Caco-2 (cell line): ENCODE measurements at regions not wholly inside any gene's neighbourhood (a gene's known extent, or its start where the extent isn't known, plus 50 kb on each side); places are given as distances from the start of the nearest gene placed in this dataset.

Source experiments
- BruUV-seq: library from RNA; stranded (reverse); fragments of 400-500 nt; replicated peaks from 2 replicates; lab custom pipeline; 2021; lab: Mats Ljungman, UMichigan
- CTCF ChIA-PET: fragments of 300-600 bp; sonication (Branson Sonifier 250); formaldehyde crosslinking; loops from one replicate; lab custom pipeline; 2022; ENCODE audit warnings: antibody characterized with exemption; lab: Charles Lee
- POLR2A ChIA-PET: fragments of 300-600 bp; sonication (Branson Sonifier 250); formaldehyde crosslinking; loops from one replicate; lab custom pipeline; 2022; ENCODE audit warnings: antibody characterized with exemption; lab: Charles Lee
- DNase-seq, 2 experiments: peaks; one replicate each; pipeline versions ENCODE4 v3.0.0 to v3.0.0-alpha.2; 2020 to 2022
- H3K27me3 ChIP-seq: replicated peaks from 2 replicates; pipeline ENCODE4 v1.6.0; 2011; ENCODE audit warnings: low read length; ENCODE audit not compliant: control insufficient read depth, insufficient read depth
- H3K36me3 ChIP-seq: 2 replicates; pipeline ENCODE4 v1.5.1; 2011; ENCODE audit warnings: low read length; ENCODE audit not compliant: control insufficient read depth, insufficient read depth
- H3K4me1 ChIP-seq: fragments of 250-450 bp; sonication (Bioruptor Pico); 2 replicates; pipeline ENCODE4 v1.5.1; 2020; ENCODE audit warnings: mild to moderate bottlenecking
- H3K4me3 ChIP-seq: 2 replicates; pipeline ENCODE4 v1.5.1; 2011; ENCODE audit warnings: low read depth, mild to moderate bottlenecking, control low read depth, low read length
- H3K9me3 ChIP-seq: fragments of 250-450 bp; sonication (Bioruptor Pico); 2 replicates; pipeline ENCODE4 v1.5.1; 2020; ENCODE audit warnings: mild to moderate bottlenecking, moderate library complexity
- H3K27ac Mint-ChIP-seq: one replicate; pipeline ENCODE4 v1.8.0; 2022; ENCODE audit warnings: mixed read lengths; ENCODE audit not compliant: unreplicated experiment
- H3K27me3 Mint-ChIP-seq: one replicate; pipeline ENCODE4 v1.8.0; 2022; ENCODE audit warnings: mixed read lengths; ENCODE audit not compliant: insufficient read depth, unreplicated experiment
- H3K36me3 Mint-ChIP-seq: one replicate; pipeline ENCODE4 v1.8.0; 2022; ENCODE audit warnings: mild to moderate bottlenecking, mixed read lengths; ENCODE audit not compliant: insufficient read depth, unreplicated experiment
- H3K4me1 Mint-ChIP-seq: one replicate; pipeline ENCODE4 v1.8.0; 2022; ENCODE audit warnings: low read depth, mixed read lengths; ENCODE audit not compliant: unreplicated experiment
- H3K4me3 Mint-ChIP-seq: one replicate; pipeline ENCODE4 v1.8.0; 2022; ENCODE audit warnings: mild to moderate bottlenecking, moderate library complexity, mixed read lengths; ENCODE audit not compliant: unreplicated experiment
- H3K9me3 Mint-ChIP-seq: one replicate; pipeline ENCODE4 v1.8.0; 2022; ENCODE audit warnings: mixed read lengths; ENCODE audit not compliant: unreplicated experiment
- intact Hi-C: fragments of 100-400 bp; cut with micrococcal nuclease; formaldehyde crosslinking; loops from one replicate; pipeline ENCODE4 v1.10.0; 2022; ENCODE audit not compliant: unreplicated experiment
- TF ChIP-seq, protein P1 (sequence below), 2 experiments: fragments of 200-600 bp in 1 of 2; IDR thresholded peaks; 1 replicate in 1 of 2; 2 replicates in 1 of 2; pipeline versions ENCODE4 v1.5.1 to v1.8.0; 2011 to 2022; ENCODE audit warnings: antibody characterized with exemption in 1 of 2, control low read depth in 1 of 2, inconsistent platforms in 1 of 2, low read depth in 1 of 2, low read length in 1 of 2, mild to moderate bottlenecking in 1 of 2, moderate library complexity in 1 of 2; ENCODE audit not compliant: insufficient read depth in 1 of 2, severe bottlenecking in 1 of 2, unreplicated experiment in 1 of 2

DNA sequence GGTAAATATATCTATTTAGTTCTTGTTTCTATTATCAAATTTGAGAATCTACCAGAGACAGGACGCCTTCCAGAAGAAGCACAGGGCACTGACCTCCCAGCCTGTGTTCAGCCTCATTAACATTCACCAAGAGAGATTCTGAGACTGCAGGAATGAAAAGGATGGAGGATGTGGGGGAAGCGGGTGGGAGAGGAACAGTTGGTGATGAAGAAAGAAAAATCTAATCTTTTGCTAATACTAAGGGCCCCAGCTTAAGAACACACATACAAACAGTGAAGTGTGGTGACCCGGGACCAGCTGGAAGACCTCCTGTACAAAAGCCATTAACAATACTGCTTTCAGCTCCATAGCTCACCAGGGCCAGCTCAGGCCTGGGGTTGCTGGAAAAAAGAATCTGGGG is 160.5 kb downstream of the NUAK1 start:
- Mint-ChIP-seq H3K27me3 (no peaks in the 10 kb centered on the region), H3K36me3 (no peaks in the 10 kb centered on the region), H3K27ac (no peak overlapping the region), H3K4me1 (no peaks in the 10 kb centered on the region), H3K4me3 (no peak overlapping the region), H3K9me3 (peaks cover 9% of the 10 kb centered on the region)
- ChIA-PET POLR2A (no interaction called here), CTCF (no interaction called here)
- no peaks in the 10 kb centered on the region for H3K36me3 ChIP-seq
- no peaks in the 10 kb centered on the region for H3K9me3 ChIP-seq
- intact Hi-C loops: no loop called here
- DNase-seq: no peak
- no peaks in the 10 kb centered on the region for H3K4me1 ChIP-seq
- TF ChIP-seq, protein P1, sequence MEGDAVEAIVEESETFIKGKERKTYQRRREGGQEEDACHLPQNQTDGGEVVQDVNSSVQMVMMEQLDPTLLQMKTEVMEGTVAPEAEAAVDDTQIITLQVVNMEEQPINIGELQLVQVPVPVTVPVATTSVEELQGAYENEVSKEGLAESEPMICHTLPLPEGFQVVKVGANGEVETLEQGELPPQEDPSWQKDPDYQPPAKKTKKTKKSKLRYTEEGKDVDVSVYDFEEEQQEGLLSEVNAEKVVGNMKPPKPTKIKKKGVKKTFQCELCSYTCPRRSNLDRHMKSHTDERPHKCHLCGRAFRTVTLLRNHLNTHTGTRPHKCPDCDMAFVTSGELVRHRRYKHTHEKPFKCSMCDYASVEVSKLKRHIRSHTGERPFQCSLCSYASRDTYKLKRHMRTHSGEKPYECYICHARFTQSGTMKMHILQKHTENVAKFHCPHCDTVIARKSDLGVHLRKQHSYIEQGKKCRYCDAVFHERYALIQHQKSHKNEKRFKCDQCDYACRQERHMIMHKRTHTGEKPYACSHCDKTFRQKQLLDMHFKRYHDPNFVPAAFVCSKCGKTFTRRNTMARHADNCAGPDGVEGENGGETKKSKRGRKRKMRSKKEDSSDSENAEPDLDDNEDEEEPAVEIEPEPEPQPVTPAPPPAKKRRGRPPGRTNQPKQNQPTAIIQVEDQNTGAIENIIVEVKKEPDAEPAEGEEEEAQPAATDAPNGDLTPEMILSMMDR (IDR thresholded peaks at IDR 0.05; ENCODE audit: insufficient read depth in 1 of 2, low read depth in 1 of 2, low read length in 1 of 2, severe bottlenecking in 1 of 2, unreplicated experiment in 1 of 2): no peak
- no peaks in the 10 kb centered on the region; the same call in 1 of the 2 replicates for H3K27me3 ChIP-seq
- BruUV-seq: no TSS peak
- no peak overlapping the region for H3K4me3 ChIP-seq

DNA sequence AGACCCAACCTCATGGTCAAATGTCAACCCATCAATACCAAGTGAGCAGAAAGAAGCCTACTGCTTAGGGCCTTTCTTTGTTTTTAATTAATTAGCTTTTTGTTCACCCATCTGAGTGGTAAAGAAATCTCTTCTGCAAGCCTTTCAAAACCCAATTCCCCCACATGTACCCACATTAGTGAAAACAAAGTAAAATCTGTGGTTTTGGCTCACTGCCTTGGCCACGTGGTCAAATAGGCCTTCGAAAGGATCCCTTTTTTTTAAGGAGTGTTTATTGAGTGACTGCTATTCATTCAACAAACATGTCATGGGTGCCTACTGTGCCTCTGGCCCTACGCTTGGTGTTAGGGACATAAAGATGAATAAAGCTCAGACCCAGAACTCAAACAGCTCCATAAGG is 160.1 kb downstream of the NUAK1 start:
- CTCF ChIA-PET: no interaction called here
- POLR2A ChIA-PET: no interaction called here
- no peaks in the 10 kb centered on the region for H3K4me1 Mint-ChIP-seq

DNA sequence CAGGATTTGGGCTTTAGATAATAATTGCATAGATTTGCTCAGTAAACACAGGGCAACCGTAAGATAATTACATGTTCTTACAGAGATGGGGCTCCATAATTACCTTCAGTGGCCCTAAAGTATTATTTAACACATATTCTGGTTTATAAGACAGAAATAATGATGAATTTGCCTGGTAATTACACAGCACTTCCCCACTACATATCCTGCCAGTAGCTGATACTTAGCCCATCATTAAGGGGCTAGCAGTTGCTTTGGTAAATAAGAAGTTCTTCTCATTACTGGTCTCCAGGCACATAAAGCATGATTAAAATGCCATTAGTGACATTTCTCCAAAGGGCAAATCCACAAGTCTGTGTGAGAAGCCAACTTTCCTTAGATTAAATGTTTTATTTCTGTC is 158.7 kb downstream of the NUAK1 start:
- H3K36me3 Mint-ChIP-seq: no peaks in the 10 kb centered on the region
- H3K4me3 ChIP-seq: no peak overlapping the region
- TF ChIP-seq, protein P1 (IDR thresholded peaks at IDR 0.05; ENCODE audit: insufficient read depth in 1 of 2, low read depth in 1 of 2, low read length in 1 of 2, severe bottlenecking in 1 of 2, unreplicated experiment in 1 of 2): no peak
- no peak for DNase-seq
- POLR2A ChIA-PET: no interaction called here
- no peaks in the 10 kb centered on the region for H3K4me1 Mint-ChIP-seq
- no peaks in the 10 kb centered on the region for H3K27me3 Mint-ChIP-seq
- no peak overlapping the region for H3K27ac Mint-ChIP-seq
- H3K9me3 ChIP-seq: no peaks in the 10 kb centered on the region
- BruUV-seq: no TSS peak
- no peaks in the 10 kb centered on the region for H3K4me1 ChIP-seq
- CTCF ChIA-PET: no interaction called here
- no peaks in the 10 kb centered on the region for H3K36me3 ChIP-seq
- no peaks in the 10 kb centered on the region; the same call in 1 of the 2 replicates for H3K27me3 ChIP-seq
- H3K4me3 Mint-ChIP-seq: no peak overlapping the region
- intact Hi-C loops: no loop called here
- peaks cover 9% of the 10 kb centered on the region for H3K9me3 Mint-ChIP-seq

More for the DNA sequence above, 160.1 kb downstream of the NUAK1 start:
- BruUV-seq: no TSS peak
- DNase-seq: no peak
- TF ChIP-seq, protein P1 (IDR thresholded peaks at IDR 0.05; ENCODE audit: insufficient read depth in 1 of 2, low read depth in 1 of 2, low read length in 1 of 2, severe bottlenecking in 1 of 2, unreplicated experiment in 1 of 2): no peak
- no peaks in the 10 kb centered on the region for H3K36me3 ChIP-seq
- Mint-ChIP-seq H3K36me3 (no peaks in the 10 kb centered on the region), H3K4me3 (no peak overlapping the region), H3K9me3 (peaks cover 9% of the 10 kb centered on the region), H3K27me3 (no peaks in the 10 kb centered on the region), H3K27ac (no peak overlapping the region)
- H3K4me3 ChIP-seq: no peak overlapping the region
- no peaks in the 10 kb centered on the region for H3K4me1 ChIP-seq
- intact Hi-C loops: no loop called here
- H3K27me3 ChIP-seq: no peaks in the 10 kb centered on the region; the same call in 1 of the 2 replicates
- no peaks in the 10 kb centered on the region for H3K9me3 ChIP-seq
